Panc1 (cell line): ENCODE measurements at regions not wholly inside any gene's neighbourhood (a gene's known extent, or its start where the extent isn't known, plus 50 kb on each side); places are given as distances from the start of the nearest gene placed in this dataset.

Experiments
- ATAC-seq: fragments of 200-7000 bp; cut with Tn5 transposase; 2 replicates; pipeline ENCODE4 v1.9.1; 2020; ENCODE audit warnings: mild to moderate bottlenecking, moderate library complexity
- BruUV-seq: library from RNA; stranded (reverse); fragments of 400-500 nt; replicated peaks from 2 replicates; lab custom pipeline; 2021; lab: Mats Ljungman, UMichigan
- CTCF ChIA-PET: fragments of 300-600 bp; sonication (Branson Sonifier 250); formaldehyde crosslinking; loops from one replicate; lab custom pipeline; 2022; ENCODE audit warnings: antibody characterized with exemption; lab: Charles Lee
- POLR2A ChIA-PET: fragments of 300-600 bp; sonication (Branson Sonifier 250); formaldehyde crosslinking; loops from one replicate; lab custom pipeline; 2022; ENCODE audit warnings: antibody characterized with exemption; lab: Charles Lee
- DNase-seq: peaks from one replicate; pipeline ENCODE4 v3.0.0-alpha.2; 2010; ENCODE audit warnings: low read depth, low spot score
- H3K27ac ChIP-seq: 2 replicates; pipeline ENCODE4 v1.5.1; 2011; ENCODE audit warnings: mild to moderate bottlenecking, low read length, inconsistent platforms
- H3K27me3 ChIP-seq: fragments of 200-500 bp; sonication (Bioruptor generic); 2 replicates; pipeline ENCODE4 v1.6.0; 2014; ENCODE audit warnings: low read length, inconsistent platforms; ENCODE audit not compliant: control insufficient read depth, insufficient read depth
- H3K36me3 ChIP-seq: fragments of 200-500 bp; sonication (Bioruptor generic); 2 replicates; pipeline ENCODE4 v1.5.1; 2014; ENCODE audit warnings: inconsistent platforms, mild to moderate bottlenecking, low read length, moderate library complexity; ENCODE audit not compliant: control insufficient read depth, insufficient read depth
- H3K4me1 ChIP-seq: 2 replicates; pipeline ENCODE4 v1.5.1; 2011; ENCODE audit warnings: inconsistent platforms, mild to moderate bottlenecking, low read length, moderate library complexity; ENCODE audit not compliant: control insufficient read depth, insufficient read depth
- H3K4me3 ChIP-seq, 2 experiments: 2 replicates each; pipeline ENCODE4 v1.5.1; 2011 to 2012; ENCODE audit warnings: low read depth in 2 of 2, low read length in 2 of 2, mild to moderate bottlenecking in 2 of 2, inconsistent platforms in 1 of 2, moderate library complexity in 1 of 2
- H3K9me3 ChIP-seq: fragments of 200-500 bp; sonication (Bioruptor generic); 2 replicates; pipeline ENCODE4 v1.5.1; 2014; ENCODE audit warnings: low read depth, mild to moderate bottlenecking, inconsistent platforms, low read length, moderate library complexity; ENCODE audit not compliant: control insufficient read depth, insufficient read depth
- POLR2AphosphoS5 ChIP-seq: IDR thresholded peaks from 2 replicates; pipeline ENCODE4 v1.6.1; 2012; ENCODE audit warnings: mild to moderate bottlenecking, low read depth, low read length, moderate library complexity
- SIN3A ChIP-seq: IDR thresholded peaks from 2 replicates; pipeline ENCODE4 v1.6.1; 2012; ENCODE audit warnings: low read depth, mild to moderate bottlenecking, low read length, moderate library complexity, borderline replicate concordance; ENCODE audit not compliant: insufficient read depth
- TCF7L2 ChIP-seq: IDR thresholded peaks from 2 replicates; pipeline ENCODE4 v1.6.1; 2011; ENCODE audit warnings: mild to moderate bottlenecking, low read depth, low read length, inconsistent platforms
- in situ Hi-C: cut with HindIII; loops from 2 replicates; pipeline ENCODE4 v1.10.0; 2016; ENCODE audit warnings: low sequenced_read_pairs, low pct_unique_long_range_greater_than_20kb
- intact Hi-C: fragments of 100-400 bp; cut with micrococcal nuclease; formaldehyde crosslinking; loops from one replicate; pipeline ENCODE4 v1.10.0; 2022; ENCODE audit not compliant: unreplicated experiment
- TF ChIP-seq, protein P1 (sequence below): fragments of 450-650 bp; IDR thresholded peaks from 2 replicates; pipeline ENCODE4 v1.5.1; 2017; ENCODE audit warnings: mild to moderate bottlenecking
- TF ChIP-seq, protein P2 (sequence below), 2 experiments: IDR thresholded peaks; 2 replicates each; pipeline ENCODE4 v1.6.1; 2011 to 2012; ENCODE audit warnings: low read depth in 2 of 2, control low read depth in 1 of 2, low read length in 1 of 2, mild to moderate bottlenecking in 1 of 2, moderate library complexity in 1 of 2; ENCODE audit not compliant: insufficient read depth in 1 of 2

GRCh38 chr9:7516376-7516775 is 283.2 kb downstream of the DMAC1 start:
- Histone ChIP-seq H3K27ac (no peak overlapping the region), H3K9me3 (no peaks in the 10 kb centered on the region), H3K36me3 (no peaks in the 10 kb centered on the region), H3K27me3 (no peaks in the 10 kb centered on the region), H3K4me3 (no peak overlapping the region), H3K4me1 (no peaks in the 10 kb centered on the region)
- TF ChIP-seq POLR2AphosphoS5 = no peak
- no TSS peak for BruUV-seq
- DNase-seq (no peak), ATAC-seq (no peak)
- in situ Hi-C loops (no loop called here), intact Hi-C loops (no loop called here)
- ChIA-PET POLR2A (no interaction called here), CTCF (no interaction called here)

DNA sequence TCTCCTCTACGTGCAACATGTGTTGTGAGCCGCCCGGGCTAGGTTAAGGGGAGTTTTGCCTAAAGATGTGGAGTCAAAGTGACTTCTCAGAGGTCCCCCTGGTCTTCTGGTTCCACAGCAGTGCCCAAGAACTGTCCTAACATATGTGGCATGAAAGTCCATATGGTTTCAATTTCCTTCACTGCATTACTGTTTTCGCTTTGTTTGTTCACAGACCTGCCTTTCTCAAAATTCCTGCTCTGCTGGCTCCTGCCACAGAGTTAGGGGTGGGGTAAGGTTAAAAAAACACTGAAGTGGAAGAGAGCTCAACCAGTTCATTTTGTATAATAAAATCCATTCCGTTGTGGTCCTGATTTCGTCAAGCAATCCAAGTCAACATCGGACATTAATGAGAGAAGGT is 289.4 kb downstream of the DMAC1 start:
- no peak overlapping the region for H3K4me3 ChIP-seq
- H3K27ac ChIP-seq = no peak overlapping the region
- ChIA-PET CTCF (no interaction called here), POLR2A (no interaction called here)
- no peaks in the 10 kb centered on the region for H3K4me1 ChIP-seq
- in situ Hi-C loops = no loop called here
- no peaks in the 10 kb centered on the region for H3K36me3 ChIP-seq
- BruUV-seq = no TSS peak
- no peaks in the 10 kb centered on the region for H3K27me3 ChIP-seq
- TF ChIP-seq TCF7L2 (no peak), POLR2AphosphoS5 (no peak), SIN3A (no peak)
- TF ChIP-seq, protein P1, sequence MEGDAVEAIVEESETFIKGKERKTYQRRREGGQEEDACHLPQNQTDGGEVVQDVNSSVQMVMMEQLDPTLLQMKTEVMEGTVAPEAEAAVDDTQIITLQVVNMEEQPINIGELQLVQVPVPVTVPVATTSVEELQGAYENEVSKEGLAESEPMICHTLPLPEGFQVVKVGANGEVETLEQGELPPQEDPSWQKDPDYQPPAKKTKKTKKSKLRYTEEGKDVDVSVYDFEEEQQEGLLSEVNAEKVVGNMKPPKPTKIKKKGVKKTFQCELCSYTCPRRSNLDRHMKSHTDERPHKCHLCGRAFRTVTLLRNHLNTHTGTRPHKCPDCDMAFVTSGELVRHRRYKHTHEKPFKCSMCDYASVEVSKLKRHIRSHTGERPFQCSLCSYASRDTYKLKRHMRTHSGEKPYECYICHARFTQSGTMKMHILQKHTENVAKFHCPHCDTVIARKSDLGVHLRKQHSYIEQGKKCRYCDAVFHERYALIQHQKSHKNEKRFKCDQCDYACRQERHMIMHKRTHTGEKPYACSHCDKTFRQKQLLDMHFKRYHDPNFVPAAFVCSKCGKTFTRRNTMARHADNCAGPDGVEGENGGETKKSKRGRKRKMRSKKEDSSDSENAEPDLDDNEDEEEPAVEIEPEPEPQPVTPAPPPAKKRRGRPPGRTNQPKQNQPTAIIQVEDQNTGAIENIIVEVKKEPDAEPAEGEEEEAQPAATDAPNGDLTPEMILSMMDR = no peak
- TF ChIP-seq, protein P2, sequence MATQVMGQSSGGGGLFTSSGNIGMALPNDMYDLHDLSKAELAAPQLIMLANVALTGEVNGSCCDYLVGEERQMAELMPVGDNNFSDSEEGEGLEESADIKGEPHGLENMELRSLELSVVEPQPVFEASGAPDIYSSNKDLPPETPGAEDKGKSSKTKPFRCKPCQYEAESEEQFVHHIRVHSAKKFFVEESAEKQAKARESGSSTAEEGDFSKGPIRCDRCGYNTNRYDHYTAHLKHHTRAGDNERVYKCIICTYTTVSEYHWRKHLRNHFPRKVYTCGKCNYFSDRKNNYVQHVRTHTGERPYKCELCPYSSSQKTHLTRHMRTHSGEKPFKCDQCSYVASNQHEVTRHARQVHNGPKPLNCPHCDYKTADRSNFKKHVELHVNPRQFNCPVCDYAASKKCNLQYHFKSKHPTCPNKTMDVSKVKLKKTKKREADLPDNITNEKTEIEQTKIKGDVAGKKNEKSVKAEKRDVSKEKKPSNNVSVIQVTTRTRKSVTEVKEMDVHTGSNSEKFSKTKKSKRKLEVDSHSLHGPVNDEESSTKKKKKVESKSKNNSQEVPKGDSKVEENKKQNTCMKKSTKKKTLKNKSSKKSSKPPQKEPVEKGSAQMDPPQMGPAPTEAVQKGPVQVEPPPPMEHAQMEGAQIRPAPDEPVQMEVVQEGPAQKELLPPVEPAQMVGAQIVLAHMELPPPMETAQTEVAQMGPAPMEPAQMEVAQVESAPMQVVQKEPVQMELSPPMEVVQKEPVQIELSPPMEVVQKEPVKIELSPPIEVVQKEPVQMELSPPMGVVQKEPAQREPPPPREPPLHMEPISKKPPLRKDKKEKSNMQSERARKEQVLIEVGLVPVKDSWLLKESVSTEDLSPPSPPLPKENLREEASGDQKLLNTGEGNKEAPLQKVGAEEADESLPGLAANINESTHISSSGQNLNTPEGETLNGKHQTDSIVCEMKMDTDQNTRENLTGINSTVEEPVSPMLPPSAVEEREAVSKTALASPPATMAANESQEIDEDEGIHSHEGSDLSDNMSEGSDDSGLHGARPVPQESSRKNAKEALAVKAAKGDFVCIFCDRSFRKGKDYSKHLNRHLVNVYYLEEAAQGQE (IDR thresholded peaks at IDR 0.05; ENCODE audit: insufficient read depth in 1 of 2, low read depth in 2 of 2, low read length in 1 of 2) = no peak
- ATAC-seq = no peak
- DNase-seq = no peak
- no peaks in the 10 kb centered on the region for H3K9me3 ChIP-seq
- intact Hi-C loops = no loop called here

DNA sequence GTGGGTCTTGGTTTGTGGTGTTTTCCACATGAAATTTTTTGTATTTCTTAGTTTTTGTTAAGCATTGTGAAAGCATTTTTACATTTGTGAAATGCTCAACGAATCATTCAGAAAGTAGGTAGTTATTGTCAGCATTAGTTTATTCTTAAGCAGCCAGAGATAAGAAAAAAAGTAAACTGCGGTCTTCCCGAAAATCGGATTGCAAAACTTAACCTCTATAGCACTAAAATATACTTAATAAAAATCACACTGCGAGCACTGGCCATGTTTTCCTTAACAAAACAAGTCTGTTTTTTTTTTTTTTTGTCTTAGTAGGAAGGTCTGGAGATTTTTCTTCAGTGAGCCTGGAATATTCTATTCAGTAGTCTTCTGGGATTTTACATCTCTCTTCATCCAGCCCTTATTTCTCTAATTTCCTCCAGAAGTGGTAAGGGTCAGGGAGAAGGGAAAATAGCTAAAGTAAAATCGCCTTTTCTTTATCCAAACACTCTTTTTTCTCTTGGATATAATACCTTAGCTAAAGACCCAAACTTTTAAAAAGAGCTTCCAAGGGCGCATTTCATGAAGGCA is 289.9 kb downstream of the DMAC1 start:
- ATAC-seq = no peak
- ChIA-PET CTCF (no interaction called here), POLR2A (no interaction called here)
- H3K36me3 ChIP-seq = no peaks in the 10 kb centered on the region
- H3K27ac ChIP-seq = no peak overlapping the region
- H3K4me3 ChIP-seq = no peak overlapping the region
- no peaks in the 10 kb centered on the region for H3K9me3 ChIP-seq
- TF ChIP-seq SIN3A = no peak
- TF ChIP-seq TCF7L2 = no peak
- TF ChIP-seq, protein P1 = no peak
- TF ChIP-seq POLR2AphosphoS5 = no peak
- TF ChIP-seq, protein P2 (IDR thresholded peaks at IDR 0.05; ENCODE audit: insufficient read depth in 1 of 2, low read depth in 2 of 2, low read length in 1 of 2) = no peak
- DNase-seq = no peak
- intact Hi-C loops (no loop called here), in situ Hi-C loops (no loop called here)
- BruUV-seq = no TSS peak
- no peaks in the 10 kb centered on the region for H3K27me3 ChIP-seq
- no peaks in the 10 kb centered on the region for H3K4me1 ChIP-seq
